Activated naive CD4-positive, alpha-beta T cell treated with anti-CD3 and anti-CD28 coated beads, Interleukin-2, amount 50 U/mL, for 72 hours (primary cell): ENCODE measurements at regions not wholly inside any gene's neighbourhood (a gene's known extent, or its start where the extent isn't known, plus 50 kb on each side); places are given as distances from the start of the nearest gene placed in this dataset.

Experiments used
- ATAC-seq, 2 donors: fragments of 150-1000 bp; cut with Tn5 transposase; 2 replicates each; pipeline ENCODE4 v1.10.0; 2021; ENCODE audit warnings: mild to moderate bottlenecking in 2 of 2, moderate library complexity in 2 of 2
- DNase-seq, 2 donors: peaks; one replicate each; pipeline ENCODE4 v3.0.0; 2021 to 2022; ENCODE audit warnings: low spot score in 2 of 2
- H3K27ac Mint-ChIP-seq, 2 donors: one replicate each; pipeline ENCODE4 v1.8.0; 2022; ENCODE audit warnings: mild to moderate bottlenecking in 2 of 2, mixed read lengths in 2 of 2
- H3K36me3 Mint-ChIP-seq, 2 donors: one replicate each; pipeline ENCODE4 v1.8.0; 2022; ENCODE audit warnings: mixed read lengths in 2 of 2
- H3K9me3 Mint-ChIP-seq, 2 donors: one replicate each; pipeline ENCODE4 v1.8.0; 2022; ENCODE audit warnings: mixed read lengths in 2 of 2

DNA sequence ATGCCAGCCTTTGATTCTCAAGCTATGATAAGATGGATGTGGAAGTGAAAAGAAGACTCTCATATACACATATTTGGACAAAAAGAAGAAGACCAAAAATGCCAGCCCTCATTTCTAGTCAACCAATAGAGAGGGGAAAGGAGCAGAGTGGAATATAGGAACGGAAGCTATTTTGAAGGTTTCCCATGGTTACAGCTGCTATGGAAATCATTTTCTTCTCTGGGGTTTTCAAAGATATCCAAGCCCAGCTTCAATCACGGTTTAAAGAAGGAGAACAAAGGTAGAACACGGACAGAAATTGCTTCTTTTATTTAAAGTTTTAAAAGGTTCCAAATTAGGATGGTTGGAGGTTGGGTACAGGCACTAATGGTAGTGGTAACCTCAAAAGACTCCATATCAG lies 181.0 kb upstream of the PRICKLE2 start:
- H3K27ac Mint-ChIP-seq, result no peak overlapping the region
- H3K9me3 Mint-ChIP-seq, result peaks cover 0 to 6% of the 10 kb centered on the region in 2 donors
- ATAC-seq (no peak), DNase-seq (no peak)
- no peaks in the 10 kb centered on the region for H3K36me3 Mint-ChIP-seq

DNA sequence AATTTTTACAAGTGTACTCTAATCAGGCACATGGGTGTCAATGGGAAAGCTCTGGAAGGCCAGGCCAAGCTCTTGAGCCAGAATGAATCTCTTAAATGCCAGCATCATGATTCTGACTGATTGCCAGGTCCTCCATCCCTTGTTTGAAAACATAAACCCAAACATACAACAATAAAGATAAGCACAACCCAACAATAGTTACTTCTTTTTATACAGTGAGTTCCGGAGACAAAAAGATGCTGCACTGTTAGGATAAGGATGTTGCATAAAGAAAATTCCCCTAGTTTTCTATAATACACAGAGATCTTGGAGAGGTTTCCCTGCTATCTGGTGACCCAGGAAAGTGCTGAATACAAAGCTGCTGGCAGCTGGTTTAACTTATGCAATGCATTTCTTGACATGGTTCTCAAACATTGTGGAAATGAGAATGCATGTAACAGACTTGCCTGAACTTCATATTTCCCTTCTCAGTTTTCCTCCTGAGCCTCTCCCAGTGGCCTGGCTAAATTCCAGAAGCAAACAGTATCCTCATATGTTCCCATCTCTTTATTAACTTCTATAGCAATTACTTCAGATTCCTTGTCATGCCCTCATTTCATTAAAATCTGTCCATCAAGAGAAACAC lies 180.1 kb upstream of the PRICKLE2 start:
- ATAC-seq, result no peak
- peaks cover 0 to 6% of the 10 kb centered on the region in 2 donors for H3K9me3 Mint-ChIP-seq
- DNase-seq, result no peak
- H3K36me3 Mint-ChIP-seq, result no peaks in the 10 kb centered on the region
- H3K27ac Mint-ChIP-seq, result no peak overlapping the region

DNA sequence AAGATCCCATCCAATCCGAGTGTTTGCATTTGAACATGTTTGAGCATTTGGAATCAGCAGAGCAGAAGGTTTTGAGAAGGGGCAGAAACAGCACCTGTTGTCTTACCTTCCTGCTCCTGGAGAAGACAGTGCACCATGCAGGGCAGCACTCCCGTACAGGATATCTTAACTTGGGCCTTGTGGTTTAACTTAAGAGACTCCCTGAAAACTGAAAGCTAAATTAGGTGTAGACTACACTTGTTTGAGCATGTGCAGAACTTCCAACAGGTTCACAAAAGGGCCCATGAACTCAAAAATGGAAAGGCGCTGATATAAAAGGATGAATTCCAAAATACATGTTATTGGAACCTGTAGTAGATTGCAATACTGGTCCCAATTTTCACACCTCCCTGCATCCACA lies 175.4 kb upstream of the PRICKLE2 start:
- Mint-ChIP-seq H3K27ac (no peak overlapping the region), H3K9me3 (no peaks in the 10 kb centered on the region), H3K36me3 (no peaks in the 10 kb centered on the region)
- DNase-seq (no peak), ATAC-seq (no peak)

DNA sequence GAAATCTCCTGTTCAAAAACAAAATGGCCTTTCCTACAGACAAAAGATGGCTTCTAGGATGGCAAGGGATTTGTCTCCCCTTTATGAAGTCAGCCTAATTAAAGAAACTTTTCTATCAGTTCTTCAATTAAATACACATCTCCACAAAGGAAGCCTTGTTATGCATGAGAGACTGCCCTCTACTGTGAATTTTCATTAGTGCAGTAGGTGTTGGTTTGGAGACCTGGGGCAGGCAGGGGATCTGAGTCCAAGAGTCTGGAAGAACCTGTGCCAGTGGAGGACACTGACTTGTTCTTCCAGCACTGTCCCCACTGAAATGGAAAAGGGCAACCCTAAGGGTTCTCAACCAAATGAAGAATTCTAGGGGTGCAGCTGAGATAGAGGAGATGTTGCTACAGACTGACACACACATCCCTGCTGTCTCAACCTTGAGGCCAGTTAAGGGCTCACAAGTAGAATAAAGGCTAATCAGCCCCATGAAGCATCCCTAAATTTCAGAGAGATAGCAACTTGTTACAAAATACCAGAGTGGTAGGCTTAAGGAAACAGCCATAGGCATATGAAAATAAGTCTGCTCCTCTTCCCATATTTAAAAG lies 174.0 kb upstream of the PRICKLE2 start:
- DNase-seq (peak in 1 of 2 donors; percentile 42), ATAC-seq (peak in 1 of 2 donors; percentile 55)
- Mint-ChIP-seq H3K36me3 (no peaks in the 10 kb centered on the region), H3K9me3 (no peaks in the 10 kb centered on the region), H3K27ac (no peak overlapping the region)

DNA sequence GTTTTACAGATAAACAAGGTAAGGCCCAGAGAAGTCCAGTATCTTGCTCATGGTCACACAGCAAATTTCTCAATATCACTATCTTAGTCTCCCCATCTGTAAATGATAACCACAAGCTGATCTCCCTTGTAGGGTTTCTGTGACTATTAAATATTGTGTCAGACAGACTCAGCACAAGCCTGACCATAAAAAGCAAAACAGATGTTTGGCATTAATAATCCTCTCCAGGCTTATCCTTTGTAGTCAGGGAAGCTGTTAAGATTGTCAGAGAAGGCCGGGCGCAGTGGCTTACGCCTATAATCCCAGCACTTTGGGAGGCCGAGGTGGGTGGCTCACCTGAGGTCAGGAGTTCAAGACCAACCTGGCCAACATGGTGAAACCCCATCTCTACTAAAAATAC lies 173.2 kb upstream of the PRICKLE2 start:
- DNase-seq, result no peak
- no peaks in the 10 kb centered on the region for H3K9me3 Mint-ChIP-seq
- no peaks in the 10 kb centered on the region for H3K36me3 Mint-ChIP-seq
- no peak for ATAC-seq
- no peak overlapping the region for H3K27ac Mint-ChIP-seq

DNA sequence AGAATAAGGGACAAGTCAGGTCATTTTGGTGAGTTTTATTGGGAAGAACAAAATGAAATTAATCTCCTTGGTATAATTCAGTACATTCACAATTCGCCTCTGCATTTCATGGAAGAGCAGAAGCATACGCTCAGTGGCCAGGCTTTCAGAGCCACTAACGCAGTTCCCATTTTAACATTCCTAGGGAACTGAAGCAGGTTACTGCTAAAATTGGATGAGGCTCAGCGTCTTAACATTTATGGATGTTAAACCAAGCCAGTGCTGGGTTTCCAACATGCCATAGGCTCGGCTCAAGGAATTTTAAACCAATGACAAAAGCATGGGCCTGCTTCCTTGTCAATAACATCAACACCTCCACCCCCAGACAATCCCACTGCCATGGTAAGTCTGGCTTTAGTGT lies 172.7 kb upstream of the PRICKLE2 start:
- no peaks in the 10 kb centered on the region for H3K36me3 Mint-ChIP-seq
- H3K9me3 Mint-ChIP-seq, result no peaks in the 10 kb centered on the region
- H3K27ac Mint-ChIP-seq, result no peak overlapping the region
- ATAC-seq (no peak), DNase-seq (no peak)

DNA sequence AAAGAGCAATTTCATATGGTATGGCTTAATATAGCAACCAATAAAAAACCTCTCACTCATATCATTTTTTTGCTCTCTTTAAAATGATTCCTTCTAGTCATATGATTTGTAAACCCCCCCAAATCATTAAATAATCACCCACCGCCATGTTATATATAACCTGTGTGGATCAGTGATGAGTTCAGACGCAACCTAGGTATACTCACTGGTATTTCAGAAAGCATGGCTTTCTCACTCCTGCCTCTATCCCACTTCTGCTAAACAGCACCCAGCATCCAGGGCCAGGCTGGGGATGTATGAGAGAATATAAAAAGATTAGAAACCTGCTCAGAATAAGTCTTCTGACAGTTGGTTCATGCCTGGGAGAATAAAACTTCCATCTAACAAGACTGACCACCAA lies 172.3 kb upstream of the PRICKLE2 start:
- DNase-seq (no peak), ATAC-seq (no peak)
- no peak overlapping the region for H3K27ac Mint-ChIP-seq
- no peaks in the 10 kb centered on the region for H3K36me3 Mint-ChIP-seq
- H3K9me3 Mint-ChIP-seq, result no peaks in the 10 kb centered on the region

DNA sequence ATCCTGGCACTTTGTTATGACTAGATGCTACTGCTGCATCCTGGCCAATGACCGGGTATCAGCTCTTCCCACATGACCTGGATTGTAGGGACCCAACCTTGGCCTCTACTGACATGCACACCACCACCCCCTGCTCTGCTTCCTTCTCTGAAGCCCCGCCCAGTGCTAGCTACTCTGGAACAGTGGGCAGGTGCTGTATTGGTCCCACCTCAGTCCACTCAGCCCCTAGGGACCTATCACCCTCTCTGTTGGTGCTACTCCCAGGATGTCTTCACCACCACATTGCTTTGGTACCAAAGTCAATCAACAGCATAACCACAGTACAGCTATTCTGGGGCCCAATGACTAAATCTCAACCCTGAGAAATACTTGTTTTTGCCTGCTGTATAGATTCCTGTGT lies 170.2 kb upstream of the PRICKLE2 start:
- DNase-seq (no peak), ATAC-seq (no peak)
- peak overlapping the region in 1 of 2 donors; percentile 14 for H3K27ac Mint-ChIP-seq
- H3K9me3 Mint-ChIP-seq, result no peaks in the 10 kb centered on the region
- H3K36me3 Mint-ChIP-seq, result no peaks in the 10 kb centered on the region

DNA sequence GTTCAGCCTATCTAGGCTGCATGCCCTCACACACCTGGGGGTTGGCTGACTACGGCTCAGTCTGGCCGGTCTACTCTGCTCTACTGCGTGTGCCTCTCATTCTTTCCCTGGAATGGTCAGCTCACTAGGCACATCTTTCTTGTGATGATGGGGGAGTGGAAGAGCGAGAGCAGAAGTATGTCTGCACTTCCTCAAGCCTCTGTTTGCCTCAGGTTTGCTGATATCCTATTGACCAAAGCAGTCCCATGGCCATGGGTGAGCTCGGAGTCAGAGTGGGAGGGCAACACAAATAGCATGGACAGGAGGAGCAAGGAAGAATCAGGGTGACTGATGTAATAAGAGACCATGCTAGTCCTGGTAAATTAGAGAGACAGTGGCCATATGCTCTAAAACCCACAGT lies 167.9 kb upstream of the PRICKLE2 start:
- peak overlapping the region in 1 of 2 donors; percentile 39 for H3K27ac Mint-ChIP-seq
- H3K9me3 Mint-ChIP-seq, result no peaks in the 10 kb centered on the region
- ATAC-seq (no peak), DNase-seq (no peak)
- no peaks in the 10 kb centered on the region for H3K36me3 Mint-ChIP-seq

DNA sequence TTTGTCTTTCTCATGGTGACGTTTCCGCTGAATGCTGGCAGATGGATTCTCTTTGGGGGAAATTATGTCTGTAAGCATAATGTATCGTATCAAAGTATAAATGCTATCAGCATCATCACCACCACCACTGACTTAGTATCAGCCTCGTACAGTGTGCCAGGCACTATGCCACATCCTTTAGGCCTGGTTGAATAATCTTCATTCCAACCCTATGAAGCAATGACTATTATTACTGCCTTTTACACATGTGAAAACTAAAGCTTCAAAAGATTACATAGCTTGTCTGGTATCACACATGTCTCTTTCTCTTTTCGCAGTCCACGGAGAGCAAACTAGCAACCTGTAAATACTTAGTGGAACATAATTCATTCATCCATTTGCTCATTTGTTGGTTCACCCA lies 166.7 kb upstream of the PRICKLE2 start:
- no peak overlapping the region for H3K27ac Mint-ChIP-seq
- DNase-seq, result no peak
- H3K36me3 Mint-ChIP-seq, result no peaks in the 10 kb centered on the region
- no peak for ATAC-seq
- no peaks in the 10 kb centered on the region for H3K9me3 Mint-ChIP-seq

DNA sequence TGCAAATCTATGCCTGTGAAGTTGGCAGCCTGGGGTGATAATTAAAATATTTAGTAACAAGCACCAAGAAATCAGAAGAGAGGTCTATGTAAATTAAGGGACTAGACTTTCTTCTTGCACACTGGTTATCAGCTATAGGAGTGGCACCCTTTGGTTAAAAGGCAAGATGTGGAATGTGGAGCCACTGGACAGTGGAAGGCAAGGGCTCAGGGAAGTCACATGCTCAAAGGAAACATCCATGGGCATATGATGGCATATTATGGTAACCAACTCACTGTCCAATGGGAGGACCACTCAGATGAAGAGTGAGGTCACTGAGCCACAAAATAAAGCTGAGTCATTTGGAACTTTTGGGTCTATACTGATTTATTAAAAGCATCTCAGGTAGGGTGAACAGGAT lies 165.6 kb upstream of the PRICKLE2 start:
- DNase-seq (no peak), ATAC-seq (no peak)
- H3K27ac Mint-ChIP-seq, result no peak overlapping the region
- no peaks in the 10 kb centered on the region for H3K36me3 Mint-ChIP-seq
- H3K9me3 Mint-ChIP-seq, result no peaks in the 10 kb centered on the region

DNA sequence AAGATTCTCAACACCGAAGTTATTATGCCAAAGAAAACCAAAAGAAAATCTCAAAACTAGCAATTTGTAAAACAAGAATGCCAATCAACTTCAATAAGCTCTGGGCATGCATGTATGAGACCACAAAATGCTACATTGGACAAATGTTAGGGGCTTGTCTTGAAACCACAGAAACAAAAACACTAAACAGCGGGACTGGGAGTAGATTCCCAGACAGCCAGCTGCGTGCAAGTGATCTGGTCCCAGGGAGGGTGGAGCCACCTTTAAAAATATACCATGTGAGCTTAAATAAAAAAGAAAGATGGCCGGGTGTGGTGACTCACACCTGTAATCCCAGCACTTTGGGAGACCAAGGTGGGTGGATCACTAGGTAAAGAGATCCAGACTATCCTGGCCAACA lies 163.6 kb upstream of the PRICKLE2 start:
- DNase-seq (no peak), ATAC-seq (no peak)
- no peaks in the 10 kb centered on the region for H3K9me3 Mint-ChIP-seq
- no peak overlapping the region for H3K27ac Mint-ChIP-seq
- H3K36me3 Mint-ChIP-seq, result no peaks in the 10 kb centered on the region

DNA sequence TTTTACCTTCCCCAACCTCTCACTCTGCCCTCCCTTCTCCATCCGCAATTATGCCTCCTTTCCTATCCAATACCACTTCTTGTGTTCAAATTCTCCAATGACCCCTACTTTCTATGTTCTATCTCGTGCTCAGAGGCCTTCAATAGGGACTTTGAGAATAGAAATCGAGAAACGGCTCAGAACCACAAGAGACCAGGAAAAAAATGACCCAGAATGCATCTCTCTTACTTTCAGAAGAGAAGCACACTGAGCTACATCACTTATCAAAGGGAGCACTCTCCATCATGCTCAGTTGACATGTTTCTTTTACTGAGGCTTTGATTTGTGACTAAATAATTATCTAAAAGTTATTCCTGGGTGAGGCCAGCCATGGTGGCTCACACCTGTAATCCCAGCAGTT lies 162.4 kb upstream of the PRICKLE2 start:
- Mint-ChIP-seq H3K27ac (no peak overlapping the region), H3K9me3 (no peaks in the 10 kb centered on the region), H3K36me3 (no peaks in the 10 kb centered on the region)
- DNase-seq (no peak), ATAC-seq (no peak)

DNA sequence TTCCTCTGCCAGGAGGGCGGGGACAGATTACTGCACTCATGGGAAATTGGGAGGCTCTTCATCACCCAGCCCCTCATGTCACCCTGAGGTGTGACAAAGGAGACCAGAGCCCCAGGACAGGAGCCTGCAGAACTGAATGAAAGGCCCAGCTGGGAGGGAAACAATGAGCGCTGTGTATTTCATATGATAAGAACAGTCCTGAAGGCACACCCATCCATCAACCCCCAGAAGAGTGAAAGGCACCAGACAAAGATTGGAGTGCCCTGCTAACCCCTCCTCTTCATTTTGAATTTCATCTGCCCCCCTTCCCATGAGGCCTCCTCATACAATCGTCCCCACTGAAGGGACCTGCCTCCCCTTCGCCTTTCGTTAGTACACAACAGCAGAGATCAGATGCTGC lies 160.0 kb upstream of the PRICKLE2 start:
- H3K36me3 Mint-ChIP-seq, result no peaks in the 10 kb centered on the region
- DNase-seq (no peak), ATAC-seq (no peak)
- no peaks in the 10 kb centered on the region for H3K9me3 Mint-ChIP-seq
- H3K27ac Mint-ChIP-seq, result no peak overlapping the region

DNA sequence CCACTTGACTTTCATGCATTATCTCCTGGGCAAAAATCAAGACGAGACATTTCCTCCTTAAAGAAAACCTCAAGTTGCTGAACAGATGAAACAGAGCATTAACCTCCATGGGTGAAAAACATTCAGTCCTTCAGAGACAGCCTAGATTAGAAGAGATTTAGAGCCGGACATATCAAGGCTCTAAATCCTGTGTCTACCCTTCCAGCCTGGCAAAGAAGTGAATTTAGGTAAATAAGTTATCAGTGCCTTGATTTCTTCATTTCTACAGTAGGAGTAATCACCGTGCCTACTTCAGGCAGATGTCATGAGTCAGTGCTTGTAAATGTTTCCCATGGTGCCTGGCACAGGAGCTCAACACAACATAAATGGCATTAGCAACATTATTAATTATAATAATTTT lies 159.3 kb upstream of the PRICKLE2 start:
- DNase-seq (no peak), ATAC-seq (no peak)
- Mint-ChIP-seq H3K27ac (no peak overlapping the region), H3K9me3 (no peaks in the 10 kb centered on the region), H3K36me3 (no peaks in the 10 kb centered on the region)

DNA sequence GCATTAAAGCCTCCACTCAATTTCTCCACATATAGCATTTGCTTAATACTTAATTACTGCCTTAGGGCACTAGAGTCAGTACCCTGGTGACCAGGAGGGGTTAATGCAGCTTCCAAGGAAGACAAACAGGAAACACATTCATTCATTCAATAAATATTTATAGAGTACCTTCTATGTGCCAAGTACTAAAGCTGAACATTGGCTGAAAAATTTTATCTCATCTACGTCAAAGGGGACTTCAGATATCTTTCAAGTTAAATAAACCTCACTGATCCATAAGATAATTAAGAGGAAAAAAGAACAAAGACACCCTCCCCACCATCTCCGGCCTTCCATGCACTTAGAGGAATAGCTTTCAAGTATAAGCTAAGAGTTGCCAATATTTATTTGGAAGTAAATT lies 156.9 kb upstream of the PRICKLE2 start:
- Mint-ChIP-seq H3K9me3 (no peaks in the 10 kb centered on the region), H3K27ac (no peak overlapping the region), H3K36me3 (no peaks in the 10 kb centered on the region)
- DNase-seq, result no peak
- no peak for ATAC-seq

DNA sequence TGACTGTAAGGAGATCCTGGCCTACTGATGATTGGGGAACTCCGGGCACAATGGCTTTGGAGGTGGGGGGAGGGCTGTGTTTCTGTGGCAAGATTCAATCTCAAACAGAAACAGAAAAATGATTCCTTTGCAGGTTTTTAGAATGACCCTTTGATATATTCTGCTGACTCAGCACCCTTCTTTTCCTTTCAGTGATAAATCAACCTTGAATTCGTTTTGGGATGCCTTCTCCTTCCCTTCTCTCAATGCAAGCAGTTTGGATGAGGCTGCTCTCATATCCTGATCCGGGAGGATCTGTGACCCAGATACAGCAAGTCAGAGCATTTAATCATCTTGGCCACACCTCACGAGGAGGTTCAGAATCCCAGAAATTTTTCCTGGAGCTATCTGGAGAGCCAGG lies 156.1 kb upstream of the PRICKLE2 start:
- H3K27ac Mint-ChIP-seq, result no peak overlapping the region
- H3K9me3 Mint-ChIP-seq, result no peaks in the 10 kb centered on the region
- no peak for ATAC-seq
- no peak for DNase-seq
- no peaks in the 10 kb centered on the region for H3K36me3 Mint-ChIP-seq

DNA sequence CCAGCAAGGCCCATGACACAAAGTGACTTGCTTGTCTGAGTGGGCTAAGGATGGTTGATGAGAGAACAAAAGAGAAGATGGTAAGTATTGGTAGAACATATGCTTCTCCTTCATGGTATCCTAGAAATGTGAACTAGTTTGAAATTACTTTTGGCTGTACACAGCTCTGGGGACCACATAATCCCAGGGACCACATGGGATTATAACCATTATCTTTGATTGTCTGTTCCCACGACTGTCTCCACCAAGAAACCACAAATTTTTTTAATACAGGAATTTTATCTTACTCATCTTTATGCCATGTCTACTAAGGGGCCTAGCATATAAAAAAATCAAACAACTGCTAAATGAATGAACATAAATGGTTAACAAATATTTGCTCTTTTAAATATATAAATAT lies 155.3 kb upstream of the PRICKLE2 start:
- Mint-ChIP-seq H3K9me3 (no peaks in the 10 kb centered on the region), H3K27ac (no peak overlapping the region), H3K36me3 (no peaks in the 10 kb centered on the region)
- DNase-seq, result no peak
- ATAC-seq, result no peak

DNA sequence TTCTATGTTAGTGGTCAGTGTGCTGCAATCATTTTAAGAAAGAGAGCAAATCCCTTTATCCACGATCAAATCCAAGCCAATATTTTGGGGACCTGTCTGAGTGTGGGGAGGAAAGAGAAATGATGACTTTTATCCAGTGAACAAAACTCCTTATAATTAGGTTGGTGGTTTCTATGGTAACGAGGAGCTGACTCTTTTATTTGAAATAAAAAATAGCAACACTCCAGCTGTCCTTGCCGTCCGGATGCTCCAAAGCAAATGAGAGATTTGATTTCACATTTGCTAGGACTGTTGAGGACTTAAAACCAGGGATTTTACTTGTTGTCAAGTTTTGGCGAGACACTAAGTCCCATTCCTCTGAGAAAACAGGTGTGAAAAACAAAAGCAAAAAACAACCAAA lies 154.0 kb upstream of the PRICKLE2 start:
- H3K9me3 Mint-ChIP-seq, result no peaks in the 10 kb centered on the region
- ATAC-seq (no peak), DNase-seq (no peak)
- H3K27ac Mint-ChIP-seq, result no peak overlapping the region
- no peaks in the 10 kb centered on the region for H3K36me3 Mint-ChIP-seq
